ENCODE measurements at regions not wholly inside any gene's neighbourhood (a gene's known extent, or its start where the extent isn't known, plus 50 kb on each side); places are given as distances from the start of the nearest gene placed in this dataset.

DNA sequence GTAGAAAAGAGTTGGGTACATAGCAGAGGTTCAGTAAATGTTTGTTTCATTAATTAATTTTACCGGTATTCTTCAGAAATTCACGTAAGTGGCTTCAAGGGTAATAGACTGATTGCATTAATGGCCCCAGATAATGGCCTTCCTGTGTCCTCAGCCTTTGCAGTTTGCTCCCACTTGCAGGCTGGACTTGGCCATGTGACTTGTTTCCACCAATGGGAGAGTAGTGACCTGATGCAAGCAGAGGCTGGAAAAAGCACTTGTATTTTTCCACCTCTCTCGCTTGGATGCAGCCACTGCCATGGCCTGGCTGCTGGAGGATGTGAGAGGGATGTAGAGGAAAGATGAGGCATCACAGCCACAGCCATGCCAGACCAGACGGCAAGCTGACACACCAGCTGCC lies 480.9 kb downstream of the CDK5RAP2 start:
- H3K27ac ChIP-seq (ENCODE audit: low read depth, low read length): no peak overlapping the region
- H3K9me3 ChIP-seq (ENCODE audit: control insufficient read depth, insufficient read depth, low read length): no peaks in the 10 kb centered on the region
- CTCF ChIA-PET: no interaction called here
- no peak overlapping the region for H3K4me3 ChIP-seq (ENCODE audit: low read depth, low read length)
- TF ChIP-seq, protein P1, sequence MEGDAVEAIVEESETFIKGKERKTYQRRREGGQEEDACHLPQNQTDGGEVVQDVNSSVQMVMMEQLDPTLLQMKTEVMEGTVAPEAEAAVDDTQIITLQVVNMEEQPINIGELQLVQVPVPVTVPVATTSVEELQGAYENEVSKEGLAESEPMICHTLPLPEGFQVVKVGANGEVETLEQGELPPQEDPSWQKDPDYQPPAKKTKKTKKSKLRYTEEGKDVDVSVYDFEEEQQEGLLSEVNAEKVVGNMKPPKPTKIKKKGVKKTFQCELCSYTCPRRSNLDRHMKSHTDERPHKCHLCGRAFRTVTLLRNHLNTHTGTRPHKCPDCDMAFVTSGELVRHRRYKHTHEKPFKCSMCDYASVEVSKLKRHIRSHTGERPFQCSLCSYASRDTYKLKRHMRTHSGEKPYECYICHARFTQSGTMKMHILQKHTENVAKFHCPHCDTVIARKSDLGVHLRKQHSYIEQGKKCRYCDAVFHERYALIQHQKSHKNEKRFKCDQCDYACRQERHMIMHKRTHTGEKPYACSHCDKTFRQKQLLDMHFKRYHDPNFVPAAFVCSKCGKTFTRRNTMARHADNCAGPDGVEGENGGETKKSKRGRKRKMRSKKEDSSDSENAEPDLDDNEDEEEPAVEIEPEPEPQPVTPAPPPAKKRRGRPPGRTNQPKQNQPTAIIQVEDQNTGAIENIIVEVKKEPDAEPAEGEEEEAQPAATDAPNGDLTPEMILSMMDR (IDR thresholded peaks at IDR 0.05; ENCODE audit: low read depth, low read length): no peak
- POLR2A ChIA-PET: no interaction called here
- no peaks in the 10 kb centered on the region for H3K27me3 ChIP-seq (ENCODE audit: control insufficient read depth, insufficient read depth, low read length)
- DNase-seq (ENCODE audit: low read depth, low spot score): no peak

DNA sequence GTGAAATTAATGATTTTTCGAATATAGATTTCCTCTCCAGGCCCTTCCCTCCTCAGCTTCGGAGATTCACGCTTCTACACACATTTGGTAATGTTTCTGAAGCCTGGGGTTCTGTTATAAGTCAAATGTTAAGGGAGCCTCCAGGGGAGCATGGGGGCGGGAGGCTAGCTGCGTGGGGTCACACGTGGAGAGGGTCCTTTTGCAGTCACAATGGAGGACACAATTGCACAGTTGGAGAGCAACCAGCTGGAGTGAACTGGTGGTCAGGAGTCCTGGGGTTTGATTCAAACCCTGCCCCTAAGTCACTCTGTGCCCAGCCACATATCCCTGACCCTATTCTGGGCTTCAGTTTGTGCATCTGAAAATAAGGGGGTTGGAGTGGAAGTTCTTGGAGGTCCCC lies 481.4 kb downstream of the CDK5RAP2 start:
- ChIA-PET CTCF (no interaction called here), POLR2A (no interaction called here)
- no peaks in the 10 kb centered on the region for H3K27me3 ChIP-seq (ENCODE audit: control insufficient read depth, insufficient read depth, low read length)
- no peak overlapping the region for H3K4me3 ChIP-seq (ENCODE audit: low read depth, low read length)
- H3K27ac ChIP-seq (ENCODE audit: low read depth, low read length): no peak overlapping the region
- no peak for DNase-seq (ENCODE audit: low read depth, low spot score)
- TF ChIP-seq, protein P1 (IDR thresholded peaks at IDR 0.05; ENCODE audit: low read depth, low read length): no peak
- no peaks in the 10 kb centered on the region for H3K9me3 ChIP-seq (ENCODE audit: control insufficient read depth, insufficient read depth, low read length)

DNA sequence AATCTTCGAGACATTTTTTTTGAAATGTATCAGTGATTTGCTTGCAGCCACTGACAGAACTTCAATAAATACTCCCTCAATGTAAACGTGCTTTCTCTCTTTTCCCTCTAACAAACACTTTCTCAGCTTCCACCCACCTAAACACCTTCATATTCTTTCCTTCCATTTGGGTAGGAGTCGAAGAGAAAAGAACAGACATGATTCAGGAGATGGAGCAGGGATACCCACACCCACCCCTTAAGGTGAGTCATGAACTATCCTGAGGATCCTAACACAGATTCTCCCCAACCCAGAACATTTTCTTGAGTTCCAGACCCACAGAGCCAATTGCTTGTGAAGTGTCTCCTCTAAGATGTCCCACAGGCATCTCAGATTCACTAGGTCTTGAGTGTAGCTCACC lies 488.8 kb downstream of the CDK5RAP2 start:
- Histone ChIP-seq H3K27ac (ENCODE audit: low read depth, low read length) (no peak overlapping the region), H3K27me3 (ENCODE audit: control insufficient read depth, insufficient read depth, low read length) (no peaks in the 10 kb centered on the region), H3K4me3 (ENCODE audit: low read depth, low read length) (no peak overlapping the region), H3K9me3 (ENCODE audit: control insufficient read depth, insufficient read depth, low read length) (peaks cover 4% of the 10 kb centered on the region)
- ChIA-PET CTCF (no interaction called here), POLR2A (no interaction called here)
- TF ChIP-seq, protein P1 (IDR thresholded peaks at IDR 0.05; ENCODE audit: low read depth, low read length): no peak
- DNase-seq (ENCODE audit: low read depth, low spot score): no peak

DNA sequence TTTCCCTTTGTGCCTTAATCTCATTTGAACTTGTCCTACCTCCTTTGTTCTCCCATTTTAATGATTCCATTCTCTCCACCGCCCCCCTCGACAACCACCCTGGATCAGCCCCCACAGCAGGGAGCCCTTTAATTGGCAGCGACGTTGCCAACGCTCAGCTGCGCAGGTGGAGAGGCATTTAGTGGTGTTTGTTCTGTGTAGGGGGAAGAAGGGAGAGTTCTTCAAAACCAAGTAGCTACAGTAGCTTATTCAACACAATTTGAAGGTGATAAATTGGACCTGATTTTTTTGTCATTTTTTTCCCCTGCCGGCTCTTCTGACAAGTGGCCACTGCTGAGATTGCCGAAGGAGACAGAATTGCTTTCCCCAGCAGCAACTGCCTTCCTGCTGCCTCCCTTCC lies 499.1 kb downstream of the CDK5RAP2 start:
- H3K4me3 ChIP-seq (ENCODE audit: low read depth, low read length): no peak overlapping the region
- no peaks in the 10 kb centered on the region for H3K27me3 ChIP-seq (ENCODE audit: control insufficient read depth, insufficient read depth, low read length)
- H3K9me3 ChIP-seq (ENCODE audit: control insufficient read depth, insufficient read depth, low read length): peaks cover 11% of the 10 kb centered on the region
- no peak for DNase-seq (ENCODE audit: low read depth, low spot score)
- POLR2A ChIA-PET: no interaction called here
- TF ChIP-seq, protein P1 (IDR thresholded peaks at IDR 0.05; ENCODE audit: low read depth, low read length): no peak
- CTCF ChIA-PET: no interaction called here
- H3K27ac ChIP-seq (ENCODE audit: low read depth, low read length): no peak overlapping the region

DNA sequence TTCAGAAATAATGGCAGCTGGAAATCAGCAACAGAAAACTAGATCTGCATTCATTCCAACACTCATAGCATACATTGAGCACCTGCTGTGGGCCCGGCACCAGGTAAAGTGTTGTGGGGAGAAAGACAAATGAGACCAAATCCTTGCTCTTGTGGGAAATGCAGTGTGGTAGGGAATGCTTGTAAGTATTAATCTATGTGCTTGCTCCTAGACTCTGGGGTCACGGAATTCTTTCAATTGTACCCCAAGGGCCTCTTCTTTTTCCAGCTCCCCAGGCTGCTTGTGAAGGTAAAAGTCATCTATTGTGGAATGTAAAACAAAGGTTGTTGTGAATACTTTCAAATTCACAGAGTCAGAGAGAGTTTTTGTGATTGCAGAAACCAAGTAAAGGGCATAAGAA lies 501.9 kb downstream of the CDK5RAP2 start:
- CTCF ChIA-PET: no interaction called here
- TF ChIP-seq, protein P1 (IDR thresholded peaks at IDR 0.05; ENCODE audit: low read depth, low read length): no peak
- POLR2A ChIA-PET: no interaction called here
- Histone ChIP-seq H3K27ac (ENCODE audit: low read depth, low read length) (no peak overlapping the region), H3K4me3 (ENCODE audit: low read depth, low read length) (no peak overlapping the region), H3K9me3 (ENCODE audit: control insufficient read depth, insufficient read depth, low read length) (peaks cover 5% of the 10 kb centered on the region; the same call in 1 of the 2 replicates), H3K27me3 (ENCODE audit: control insufficient read depth, insufficient read depth, low read length) (no peaks in the 10 kb centered on the region)
- no peak for DNase-seq (ENCODE audit: low read depth, low spot score)

Data from AG04450 (cell line).